AG09319 (cell line): ENCODE measurements at regions not wholly inside any gene's neighbourhood (a gene's known extent, or its start where the extent isn't known, plus 50 kb on each side); places are given as distances from the start of the nearest gene placed in this dataset.

Source experiments
- DNase-seq: peaks from one replicate; pipeline ENCODE4 v3.0.0-alpha.2; 2010; ENCODE audit warnings: low read depth; ENCODE audit errors: extremely low read depth
- TF ChIP-seq, protein P1 (sequence below): IDR thresholded peaks from 2 replicates; pipeline ENCODE4 v1.5.1; 2011; ENCODE audit warnings: low read depth, mild to moderate bottlenecking, inconsistent platforms, low read length, moderate library complexity

DNA sequence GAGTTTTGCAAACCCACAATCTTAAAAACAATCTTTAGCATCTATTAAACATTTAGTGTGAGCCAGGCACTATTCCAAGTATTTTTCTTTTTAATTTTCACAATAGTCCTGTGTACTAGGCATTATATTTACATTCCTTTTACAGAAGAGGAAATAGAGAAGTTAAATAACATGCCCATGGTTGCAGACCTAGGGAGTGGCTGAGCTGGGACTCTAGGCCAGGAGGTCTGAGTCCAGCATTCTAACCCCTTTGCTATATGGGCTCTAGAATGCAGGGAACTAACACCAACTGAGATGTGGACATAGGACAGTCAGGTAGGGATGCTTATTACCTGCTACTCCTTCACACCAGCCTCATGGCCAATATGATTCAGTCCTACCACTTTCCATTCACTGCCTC, 243.8 kb downstream of the XPNPEP1 start:
- TF ChIP-seq, protein P1, sequence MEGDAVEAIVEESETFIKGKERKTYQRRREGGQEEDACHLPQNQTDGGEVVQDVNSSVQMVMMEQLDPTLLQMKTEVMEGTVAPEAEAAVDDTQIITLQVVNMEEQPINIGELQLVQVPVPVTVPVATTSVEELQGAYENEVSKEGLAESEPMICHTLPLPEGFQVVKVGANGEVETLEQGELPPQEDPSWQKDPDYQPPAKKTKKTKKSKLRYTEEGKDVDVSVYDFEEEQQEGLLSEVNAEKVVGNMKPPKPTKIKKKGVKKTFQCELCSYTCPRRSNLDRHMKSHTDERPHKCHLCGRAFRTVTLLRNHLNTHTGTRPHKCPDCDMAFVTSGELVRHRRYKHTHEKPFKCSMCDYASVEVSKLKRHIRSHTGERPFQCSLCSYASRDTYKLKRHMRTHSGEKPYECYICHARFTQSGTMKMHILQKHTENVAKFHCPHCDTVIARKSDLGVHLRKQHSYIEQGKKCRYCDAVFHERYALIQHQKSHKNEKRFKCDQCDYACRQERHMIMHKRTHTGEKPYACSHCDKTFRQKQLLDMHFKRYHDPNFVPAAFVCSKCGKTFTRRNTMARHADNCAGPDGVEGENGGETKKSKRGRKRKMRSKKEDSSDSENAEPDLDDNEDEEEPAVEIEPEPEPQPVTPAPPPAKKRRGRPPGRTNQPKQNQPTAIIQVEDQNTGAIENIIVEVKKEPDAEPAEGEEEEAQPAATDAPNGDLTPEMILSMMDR = no peak
- DNase-seq = no peak

DNA sequence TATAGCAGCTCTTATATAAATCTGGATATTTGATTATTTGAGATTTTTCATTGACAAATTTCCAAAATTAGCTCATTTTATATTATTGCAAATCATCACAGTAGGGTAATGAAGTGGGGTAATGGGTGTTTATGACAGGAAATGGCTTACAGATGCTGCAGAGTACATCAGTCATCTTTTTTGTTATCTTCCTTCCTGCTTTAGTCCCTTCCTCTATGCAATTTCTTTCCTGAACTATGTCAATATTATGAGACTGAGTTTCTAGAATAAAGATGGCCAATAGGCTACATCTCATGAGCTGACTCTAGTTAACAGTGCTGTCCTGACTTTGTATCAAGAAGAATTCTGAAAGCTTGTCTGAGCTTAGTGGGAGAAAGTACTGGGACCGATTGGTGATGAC, 244.5 kb downstream of the XPNPEP1 start:
- DNase-seq = no peak
- TF ChIP-seq, protein P1 = no peak

DNA sequence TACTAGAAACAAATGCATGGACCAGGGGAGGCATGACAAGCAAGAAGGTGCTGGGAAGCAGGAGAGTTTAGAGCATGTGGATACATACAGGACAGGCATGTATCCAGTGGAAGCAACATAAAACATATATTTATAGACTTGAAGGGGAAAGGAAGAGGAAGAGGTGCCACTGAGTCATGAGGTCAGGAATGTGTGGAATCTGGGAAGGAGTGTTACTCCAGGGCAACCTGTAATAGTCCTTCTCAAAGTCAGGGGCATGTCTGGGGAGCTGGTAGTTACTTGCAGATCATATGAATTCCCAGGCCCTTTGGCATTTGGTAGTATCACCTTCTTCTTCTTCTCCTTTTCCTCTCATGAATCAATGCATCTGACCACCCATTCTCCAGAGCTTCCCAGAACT, 246.6 kb downstream of the XPNPEP1 start:
- TF ChIP-seq, protein P1 = no peak

DNA sequence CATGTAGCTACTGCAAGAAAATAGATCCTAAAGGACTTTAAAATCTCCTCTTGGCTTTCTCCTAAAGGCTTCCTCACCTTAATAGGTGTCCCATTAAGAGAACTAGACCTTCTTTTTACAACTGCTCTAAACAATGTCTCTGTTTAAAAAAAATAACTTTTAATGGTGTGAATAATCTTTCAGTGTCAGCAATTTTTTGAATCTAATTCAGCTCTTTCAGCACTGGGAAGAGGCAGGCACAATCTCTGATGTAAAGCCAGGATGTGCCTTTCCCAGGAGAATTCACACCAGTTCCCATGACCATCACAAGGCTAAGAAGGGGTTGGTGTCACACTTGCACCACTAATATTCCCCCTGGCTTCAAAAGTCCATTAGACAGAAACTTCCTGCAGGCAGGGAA, 254.6 kb downstream of the XPNPEP1 start:
- TF ChIP-seq, protein P1 = no peak
- DNase-seq = no peak

More for the DNA sequence above, 246.6 kb downstream of the XPNPEP1 start:
- DNase-seq = no peak

DNA sequence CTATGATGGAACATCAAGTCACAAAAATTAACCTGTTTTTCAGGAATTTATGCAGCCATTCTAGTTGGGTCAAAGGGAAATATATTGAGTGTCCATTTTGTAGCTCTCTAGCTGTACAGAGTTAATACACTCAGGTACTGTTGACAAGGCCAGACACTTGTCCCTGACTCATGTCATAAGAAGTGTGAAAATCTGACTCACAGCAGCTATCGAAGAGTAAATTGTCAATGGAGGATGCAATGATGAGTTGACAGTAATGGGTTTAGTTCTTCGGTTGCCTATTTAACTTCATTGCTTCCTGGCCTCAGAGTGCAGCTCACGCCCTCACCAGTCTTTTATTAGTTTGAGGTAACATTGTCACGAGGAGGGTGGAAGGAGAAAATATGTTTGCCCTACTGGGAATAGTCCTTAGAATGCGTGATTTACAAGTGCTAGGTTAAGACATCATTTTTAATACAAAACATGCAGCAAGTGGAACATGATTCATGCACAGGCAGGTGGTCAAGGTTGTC, 255.1 kb downstream of the XPNPEP1 start:
- no peak for DNase-seq
- TF ChIP-seq, protein P1 = no peak

DNA sequence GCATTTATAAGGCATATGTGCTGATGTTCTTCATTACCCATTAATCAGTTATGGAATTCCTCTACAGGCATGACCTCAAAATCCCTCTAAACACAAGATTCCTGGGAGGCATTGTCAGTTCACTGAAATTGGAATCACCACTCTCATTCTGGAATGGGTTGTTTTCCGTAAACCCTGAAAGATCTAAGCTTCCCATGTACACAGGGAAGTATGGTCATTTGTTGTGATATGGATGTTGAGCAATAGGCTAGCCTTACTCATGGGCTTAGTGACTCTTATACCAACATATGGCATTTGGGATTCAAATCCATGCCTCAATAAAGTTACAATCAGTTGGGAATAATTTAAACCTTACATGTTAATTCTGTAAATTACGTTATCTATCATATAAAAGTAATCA, 258.0 kb downstream of the XPNPEP1 start:
- TF ChIP-seq, protein P1 = no peak
- DNase-seq = no peak

DNA sequence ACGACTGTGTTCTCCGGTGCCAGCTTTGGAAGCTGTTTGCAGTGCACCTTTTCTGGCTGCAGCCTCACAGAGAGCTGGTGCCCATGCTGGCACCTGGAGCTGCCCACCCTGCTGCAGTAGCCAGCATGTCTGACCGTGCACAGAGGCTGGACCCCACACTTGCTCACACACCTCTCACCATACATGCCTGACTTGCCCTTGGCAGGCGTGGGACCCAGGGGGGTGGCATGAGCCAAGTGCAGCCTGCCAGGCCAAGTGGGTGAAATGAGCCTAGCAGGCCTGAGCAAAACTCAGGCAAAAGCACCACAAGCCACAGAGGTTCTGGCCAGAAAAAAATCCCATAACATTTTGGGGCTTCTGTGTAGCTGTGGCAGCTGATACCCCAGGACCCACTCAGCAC, 258.8 kb downstream of the XPNPEP1 start:
- TF ChIP-seq, protein P1 = no peak

More for the DNA sequence above, 258.8 kb downstream of the XPNPEP1 start:
- DNase-seq = no peak
